ENCODE measurements at regions not wholly inside any gene's neighbourhood (a gene's known extent, or its start where the extent isn't known, plus 50 kb on each side); places are given as distances from the start of the nearest gene placed in this dataset.

GRCh38 chr12:98421316-98421715 is 94.1 kb upstream of the TMPO start:
- H3K27me3 ChIP-seq (replicated peaks; ENCODE audit: insufficient read depth, low read length), result no peaks in the 10 kb centered on the region
- H3K36me3 ChIP-seq (replicated peaks; ENCODE audit: insufficient read depth, low read length), result no peaks in the 10 kb centered on the region
- H3K9me3 ChIP-seq (replicated peaks; ENCODE audit: insufficient read depth, low read length), result no peaks in the 10 kb centered on the region
- H3F3A ChIP-seq (ENCODE audit: insufficient read depth, low read length), result no peaks in the 10 kb centered on the region
- H3K4me2 ChIP-seq (ENCODE audit: low read depth, low read length), result no peak overlapping the region
- H3K9me2 ChIP-seq (replicated peaks; ENCODE audit: insufficient read depth, low read length), result no peaks in the 10 kb centered on the region
- H3K4me3 ChIP-seq (ENCODE audit: low read length), result no peak overlapping the region
- no peak overlapping the region for H2AFZ ChIP-seq (ENCODE audit: low read length)
- no peak overlapping the region for H3K27ac ChIP-seq (ENCODE audit: low read length)
- no peak for TF ChIP-seq CTCF (IDR thresholded peaks at IDR 0.05; ENCODE audit: low read length)
- no peak for TF ChIP-seq EZH2phosphoT487 (IDR thresholded peaks at IDR 0.05; ENCODE audit: low read length)
- TF ChIP-seq EZH2 (optimal IDR thresholded peaks at IDR 0.05; ENCODE audit: low read depth, low read length), result no peak
- DNase-seq, result no peak
- no peaks in the 10 kb centered on the region for H3K4me1 ChIP-seq (ENCODE audit: low read length)
- H4K20me1 ChIP-seq (ENCODE audit: insufficient read depth, low read length), result no peaks in the 10 kb centered on the region
- no peak overlapping the region for H3K9ac ChIP-seq (ENCODE audit: low read length)
- H3K79me2 ChIP-seq (ENCODE audit: low read length), result no peaks in the 10 kb centered on the region

GRCh38 chr12:98422359-98422758 is 93.0 kb upstream of the TMPO start:
- no peaks in the 10 kb centered on the region for H3K9me2 ChIP-seq (replicated peaks; ENCODE audit: insufficient read depth, low read length)
- H3K79me2 ChIP-seq (ENCODE audit: low read length), result no peaks in the 10 kb centered on the region
- no peaks in the 10 kb centered on the region for H3K36me3 ChIP-seq (replicated peaks; ENCODE audit: insufficient read depth, low read length)
- H3K9ac ChIP-seq (ENCODE audit: low read length), result no peak overlapping the region
- DNase-seq, result no peak
- no peak overlapping the region for H2AFZ ChIP-seq (ENCODE audit: low read length)
- no peaks in the 10 kb centered on the region for H3K27me3 ChIP-seq (replicated peaks; ENCODE audit: insufficient read depth, low read length)
- H3K4me3 ChIP-seq (ENCODE audit: low read length), result no peak overlapping the region
- no peaks in the 10 kb centered on the region for H3K4me1 ChIP-seq (ENCODE audit: low read length)
- no peaks in the 10 kb centered on the region for H3F3A ChIP-seq (ENCODE audit: insufficient read depth, low read length)
- H3K9me3 ChIP-seq (replicated peaks; ENCODE audit: insufficient read depth, low read length), result no peaks in the 10 kb centered on the region
- H4K20me1 ChIP-seq (ENCODE audit: insufficient read depth, low read length), result no peaks in the 10 kb centered on the region
- no peak overlapping the region for H3K4me2 ChIP-seq (ENCODE audit: low read depth, low read length)
- TF ChIP-seq CTCF (IDR thresholded peaks at IDR 0.05; ENCODE audit: low read length) (no peak), EZH2 (optimal IDR thresholded peaks at IDR 0.05; ENCODE audit: low read depth, low read length) (no peak), EZH2phosphoT487 (IDR thresholded peaks at IDR 0.05; ENCODE audit: low read length) (no peak)
- H3K27ac ChIP-seq (ENCODE audit: low read length), result no peak overlapping the region

GRCh38 chr12:98422812-98423211 is 92.6 kb upstream of the TMPO start:
- no peaks in the 10 kb centered on the region for H3K79me2 ChIP-seq (ENCODE audit: low read length)
- H3K4me1 ChIP-seq (ENCODE audit: low read length), result no peaks in the 10 kb centered on the region
- no peak overlapping the region for H3K9ac ChIP-seq (ENCODE audit: low read length)
- DNase-seq, result no peak
- H3K4me3 ChIP-seq (ENCODE audit: low read length), result no peak overlapping the region
- no peak overlapping the region for H2AFZ ChIP-seq (ENCODE audit: low read length)
- H3K9me3 ChIP-seq (replicated peaks; ENCODE audit: insufficient read depth, low read length), result no peaks in the 10 kb centered on the region
- H3F3A ChIP-seq (ENCODE audit: insufficient read depth, low read length), result no peaks in the 10 kb centered on the region
- H4K20me1 ChIP-seq (ENCODE audit: insufficient read depth, low read length), result no peaks in the 10 kb centered on the region
- H3K27ac ChIP-seq (ENCODE audit: low read length), result no peak overlapping the region
- no peak for TF ChIP-seq EZH2phosphoT487 (IDR thresholded peaks at IDR 0.05; ENCODE audit: low read length)
- TF ChIP-seq CTCF (IDR thresholded peaks at IDR 0.05; ENCODE audit: low read length), result no peak
- no peak for TF ChIP-seq EZH2 (optimal IDR thresholded peaks at IDR 0.05; ENCODE audit: low read depth, low read length)
- no peaks in the 10 kb centered on the region for H3K27me3 ChIP-seq (replicated peaks; ENCODE audit: insufficient read depth, low read length)
- H3K36me3 ChIP-seq (replicated peaks; ENCODE audit: insufficient read depth, low read length), result no peaks in the 10 kb centered on the region
- H3K4me2 ChIP-seq (ENCODE audit: low read depth, low read length), result no peak overlapping the region
- no peaks in the 10 kb centered on the region for H3K9me2 ChIP-seq (replicated peaks; ENCODE audit: insufficient read depth, low read length)
